Amniotic stem cell (primary cell): ENCODE measurements at regions not wholly inside any gene's neighbourhood (a gene's known extent, or its start where the extent isn't known, plus 50 kb on each side); places are given as distances from the start of the nearest gene placed in this dataset.
"Not testable (repeated sequence)": the region's sequence is repeated elsewhere in the genome, so short reads cannot be mapped to it uniquely, and the experiment has no call there.

Experiments used
- DNase-seq: peaks from one replicate; lab custom pipeline; 2025; lab: John Stamatoyannopoulos, UW

- DNase-seq: not testable (repeated sequence)
Observed at GRCh38 chr4:66928881-66929280, 616.4 kb downstream of the CENPC start.

DNA sequence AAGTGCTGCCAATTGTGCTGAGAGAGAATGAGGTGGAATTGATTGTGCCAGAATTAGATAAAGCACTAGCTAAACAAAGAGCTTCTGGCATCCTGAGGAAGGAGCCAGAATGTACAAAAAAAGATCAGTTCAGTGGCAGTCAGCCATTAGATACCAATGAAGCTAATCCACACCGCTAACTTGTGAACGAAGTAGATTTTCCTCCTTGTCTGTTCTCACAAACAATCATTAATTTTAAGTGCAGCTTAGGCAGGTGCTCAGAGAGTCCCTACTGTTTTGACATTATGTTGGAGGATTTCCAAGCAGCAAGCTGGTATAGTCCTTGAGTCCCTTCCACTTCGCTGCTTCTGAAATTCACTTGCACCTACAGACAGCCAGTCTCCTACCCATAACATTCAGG is 617.4 kb downstream of the CENPC start:
- DNase-seq: no peak

GRCh38 chr4:66926687-66927086 is 618.6 kb downstream of the CENPC start:
- DNase-seq: no peak

DNA sequence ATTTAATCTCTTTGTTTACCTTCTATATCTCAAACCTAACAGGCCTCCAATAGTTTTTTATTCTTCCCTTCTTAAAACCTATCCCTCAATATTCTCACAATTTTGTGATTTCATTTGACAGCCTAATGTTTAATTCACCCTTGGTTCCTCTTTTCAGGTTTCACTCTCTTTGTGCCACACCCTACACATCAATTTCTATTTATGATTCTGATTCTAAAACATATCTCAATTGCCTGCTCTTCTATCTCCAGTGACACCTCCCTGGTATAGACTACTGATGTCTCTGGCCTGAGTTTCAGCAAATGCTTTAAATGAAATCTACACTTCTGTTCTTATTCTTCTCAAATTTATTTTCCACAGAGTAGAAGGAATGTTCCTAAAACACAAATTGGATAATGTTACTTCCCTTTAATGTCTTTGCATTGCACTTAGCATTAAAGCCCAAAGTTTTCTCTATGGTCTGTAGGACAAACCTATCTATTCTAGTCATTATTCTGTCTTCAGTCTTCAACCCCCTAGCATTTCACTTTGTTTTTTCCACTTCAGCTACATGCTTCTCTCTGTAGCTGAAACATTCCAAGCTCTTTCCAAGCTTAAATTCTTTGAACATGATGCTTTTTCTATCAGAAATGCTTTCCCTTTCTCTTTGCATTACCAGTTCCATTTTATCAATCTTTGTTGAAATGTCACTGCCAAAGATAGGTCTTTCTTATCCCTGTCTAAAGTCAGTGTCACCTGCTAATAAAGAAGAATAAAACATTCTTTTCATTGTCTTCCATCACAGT is 622.0 kb downstream of the CENPC start:
- no peak for DNase-seq

DNA sequence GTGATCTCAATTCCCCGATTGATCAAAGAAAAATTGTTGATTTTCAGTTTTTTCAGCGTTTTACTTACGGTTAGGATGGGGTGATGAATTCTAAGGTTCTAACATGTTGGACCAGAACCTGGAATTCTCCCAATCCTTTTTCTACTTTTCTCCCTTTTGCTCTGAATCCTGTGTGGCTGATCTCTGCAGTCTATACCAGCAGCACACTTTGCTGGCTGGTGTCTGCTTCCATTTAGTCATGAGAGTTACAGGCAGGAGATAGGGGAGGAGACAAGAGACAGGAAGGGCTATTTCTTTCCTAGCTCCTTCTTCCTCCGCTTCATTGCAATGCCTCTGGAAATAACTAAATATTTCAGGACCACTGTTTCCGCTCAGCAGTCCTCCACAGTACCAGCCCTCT is 623.9 kb downstream of the CENPC start:
- no peak for DNase-seq

- DNase-seq: no peak
Observed at GRCh38 chr4:66920514-66920913, 624.8 kb downstream of the CENPC start.

DNA sequence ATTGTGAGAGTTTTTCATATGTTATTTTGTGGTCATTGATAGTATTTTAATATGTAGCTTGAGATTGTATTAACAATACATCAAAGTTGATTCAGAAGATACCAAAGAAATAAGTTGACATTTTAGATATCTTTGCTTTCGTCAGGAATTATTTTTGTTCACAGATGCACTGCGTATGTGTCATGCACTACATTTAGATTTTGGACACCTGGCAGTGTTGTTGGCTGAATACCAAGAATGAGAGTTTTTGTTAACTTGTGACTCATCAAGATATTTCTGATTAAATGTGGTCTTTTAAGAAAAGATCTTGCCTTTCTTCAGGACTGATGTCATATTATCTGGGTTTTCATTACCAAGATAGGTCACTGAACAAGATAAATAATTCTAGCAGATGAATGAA is 633.4 kb downstream of the CENPC start:
- no peak for DNase-seq

DNA sequence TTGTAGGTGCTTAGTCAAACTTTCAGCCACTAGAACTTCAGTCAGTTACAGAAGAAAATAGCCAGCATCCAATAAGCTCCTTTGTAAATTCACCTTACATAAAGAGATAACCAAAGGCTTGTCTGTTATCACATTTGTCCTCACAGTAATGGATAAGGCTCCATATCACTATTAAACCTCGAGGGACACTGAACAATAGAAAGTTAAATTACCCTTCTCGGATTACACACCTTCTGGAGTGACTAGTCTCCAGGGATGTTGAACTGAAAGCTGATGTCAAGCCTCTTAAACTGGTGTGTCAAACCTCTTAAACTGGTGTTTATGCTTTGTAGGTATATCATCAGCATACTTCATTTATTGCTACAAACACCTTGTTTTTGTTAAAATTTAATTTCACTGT is 639.0 kb downstream of the CENPC start:
- no peak for DNase-seq

DNA sequence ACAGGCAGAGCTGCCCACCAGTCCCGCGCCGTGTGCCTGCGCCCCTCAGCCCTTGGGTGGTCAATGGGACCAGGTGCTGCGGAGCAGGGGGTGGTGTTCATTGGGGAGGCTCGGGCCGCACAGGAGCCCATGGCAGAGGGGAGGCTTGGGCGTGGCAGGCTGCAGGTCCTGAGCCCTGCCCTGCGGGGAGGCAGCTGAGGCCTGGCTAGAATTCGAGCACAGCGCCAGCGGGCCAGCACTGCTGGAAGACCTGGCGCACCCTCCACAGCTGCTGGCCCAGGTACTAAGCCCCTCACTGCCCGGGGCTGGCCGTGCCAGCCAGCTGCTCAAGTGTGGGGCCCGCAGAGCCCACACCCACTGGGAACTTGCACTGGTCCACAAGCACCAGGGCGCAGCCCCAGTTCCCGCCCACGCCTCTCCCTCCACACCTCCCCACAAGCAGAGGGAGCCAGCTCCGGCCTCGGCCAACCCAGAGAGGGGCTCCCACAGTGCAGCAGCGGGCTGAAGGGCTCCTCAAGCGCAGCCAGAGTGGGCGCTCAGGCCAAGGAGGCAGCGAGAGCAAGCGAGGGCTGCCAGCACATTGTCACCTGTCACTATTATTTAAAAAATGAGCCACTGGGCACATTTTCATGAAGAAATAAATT is 645.8 kb downstream of the CENPC start:
- no peak for DNase-seq

- DNase-seq: no peak
Observed at GRCh38 chr4:66893807-66894206, 651.5 kb downstream of the CENPC start.

- no peak for DNase-seq
Observed at GRCh38 chr4:66887061-66887460, 658.2 kb downstream of the CENPC start.

DNA sequence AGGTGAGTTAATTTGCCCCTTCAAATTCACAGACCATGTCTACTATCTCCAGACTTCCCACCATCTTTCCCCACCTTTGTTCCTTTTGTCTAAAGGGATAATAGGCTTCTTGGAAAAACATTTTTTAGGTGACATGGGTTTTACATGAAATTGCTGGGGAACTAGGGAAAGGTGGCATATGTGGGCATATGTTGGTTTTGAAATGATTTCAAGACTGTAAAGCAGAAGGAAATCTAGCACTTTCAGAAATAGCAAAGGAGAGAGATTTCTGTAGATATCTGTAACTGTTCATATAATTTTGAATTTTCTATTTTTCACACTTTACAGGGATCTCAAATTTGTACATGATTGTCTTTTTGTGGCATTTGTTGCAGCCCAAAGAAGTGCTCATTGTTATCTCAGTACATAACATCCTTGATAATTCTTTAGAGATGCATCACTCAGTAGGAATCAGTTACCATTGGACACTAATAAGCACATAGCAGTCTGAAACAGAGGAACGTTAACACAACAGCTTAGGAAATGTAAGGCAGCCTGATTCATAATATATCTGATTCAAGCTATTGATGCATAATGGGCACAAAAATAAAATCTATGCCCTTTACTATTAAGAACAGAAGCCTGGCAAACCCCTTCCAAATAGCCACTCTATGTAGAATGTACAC is 659.7 kb downstream of the CENPC start:
- no peak for DNase-seq

- no peak for DNase-seq
Observed at GRCh38 chr4:66876946-66877345, 668.4 kb downstream of the CENPC start.

DNA sequence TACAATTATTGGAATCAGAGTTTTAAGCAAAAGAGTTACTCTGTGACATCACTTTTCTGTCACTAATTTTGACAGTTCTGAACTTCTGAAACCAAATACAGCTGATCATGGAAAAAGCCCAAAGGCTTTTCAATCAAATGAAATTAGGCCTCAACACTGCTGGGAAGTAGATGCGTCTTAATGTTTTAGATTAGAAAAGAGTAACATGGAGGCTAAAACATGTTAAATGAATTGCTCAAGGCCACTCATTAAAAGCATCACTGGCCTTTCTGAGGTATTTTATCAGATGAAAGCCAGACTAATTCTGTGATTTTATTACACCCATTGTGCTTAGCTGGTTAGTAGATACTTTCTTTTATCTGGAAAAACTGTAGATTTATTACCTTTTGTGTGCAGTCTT is 672.6 kb downstream of the CENPC start:
- no peak for DNase-seq

DNA sequence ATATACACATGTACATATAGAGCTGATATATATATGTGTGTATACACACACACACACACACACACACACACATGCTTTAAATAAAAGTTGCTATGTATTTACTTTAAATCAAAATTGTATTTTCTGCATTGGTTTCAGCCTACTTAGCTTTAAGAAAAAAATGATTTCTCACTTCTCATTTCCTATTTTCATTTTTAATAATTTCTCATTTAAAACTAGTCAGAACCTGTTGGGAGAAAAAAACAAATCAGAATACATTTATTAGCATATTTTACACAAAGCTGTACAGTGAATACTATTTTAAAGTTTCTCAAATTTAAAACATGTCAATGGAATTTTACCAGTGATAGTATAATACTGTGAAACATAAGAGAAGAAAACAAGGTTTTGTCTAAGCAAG is 681.8 kb downstream of the CENPC start:
- DNase-seq: no peak

- no peak for DNase-seq
Observed at GRCh38 chr4:66855956-66856355, 689.3 kb downstream of the CENPC start.

- DNase-seq: no peak
Observed at GRCh38 chr4:66853845-66854244, 691.5 kb downstream of the CENPC start.

GRCh38 chr4:66852843-66853242 is 692.5 kb downstream of the CENPC start:
- DNase-seq: no peak

DNA sequence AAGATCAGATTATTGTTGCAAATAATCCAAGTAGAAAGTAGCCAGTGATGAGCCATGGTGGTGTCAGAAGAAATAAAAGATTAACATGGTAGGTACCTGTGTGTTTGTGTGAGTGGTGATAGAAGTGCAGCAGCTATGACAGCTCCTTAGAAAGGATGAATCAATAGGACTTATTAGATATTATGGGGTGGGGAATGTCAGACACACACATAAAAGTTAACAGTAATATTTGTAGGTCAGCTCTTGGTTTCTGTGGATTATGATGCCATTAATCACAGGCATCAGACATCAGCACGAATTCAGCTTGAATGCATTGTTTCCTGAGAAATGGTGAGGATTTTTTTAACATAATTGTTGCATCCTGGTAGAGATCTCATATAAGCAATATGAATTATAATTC is 695.7 kb downstream of the CENPC start:
- no peak for DNase-seq

GRCh38 chr4:66842724-66843088 is 702.6 kb downstream of the CENPC start:
- DNase-seq: no peak

DNA sequence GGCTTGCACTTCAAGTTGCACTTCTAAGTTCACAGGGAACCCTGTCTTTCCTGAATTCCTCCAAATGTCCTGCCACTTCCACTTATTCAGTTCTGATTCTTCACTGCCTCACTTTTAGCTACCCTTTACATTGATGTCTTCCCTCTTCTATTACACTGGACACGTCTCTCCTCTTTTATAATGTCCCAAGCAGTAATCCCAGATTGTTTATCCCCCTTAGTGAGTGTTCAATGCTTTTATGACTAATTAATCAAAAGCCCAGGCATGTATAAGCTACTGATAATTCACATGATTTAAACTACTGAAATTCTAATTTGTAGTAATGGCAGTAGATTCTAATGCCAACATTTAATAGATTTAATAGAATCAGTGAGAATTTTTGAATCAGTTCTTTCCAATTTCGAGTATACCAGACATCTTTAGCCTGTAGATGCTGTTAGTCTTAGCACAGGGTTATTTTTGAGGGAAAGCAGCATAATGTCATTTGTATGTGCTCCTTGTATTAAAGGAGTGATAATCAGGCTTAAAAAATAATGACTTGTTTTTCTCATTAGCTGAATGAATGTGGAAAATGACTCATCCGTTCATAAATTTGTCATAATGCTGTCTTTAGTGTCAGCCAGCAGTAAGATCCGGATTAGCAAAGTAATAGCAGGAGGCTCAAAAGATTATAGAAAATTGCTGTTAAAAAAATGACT is 703.1 kb downstream of the CENPC start:
- no peak for DNase-seq

DNA sequence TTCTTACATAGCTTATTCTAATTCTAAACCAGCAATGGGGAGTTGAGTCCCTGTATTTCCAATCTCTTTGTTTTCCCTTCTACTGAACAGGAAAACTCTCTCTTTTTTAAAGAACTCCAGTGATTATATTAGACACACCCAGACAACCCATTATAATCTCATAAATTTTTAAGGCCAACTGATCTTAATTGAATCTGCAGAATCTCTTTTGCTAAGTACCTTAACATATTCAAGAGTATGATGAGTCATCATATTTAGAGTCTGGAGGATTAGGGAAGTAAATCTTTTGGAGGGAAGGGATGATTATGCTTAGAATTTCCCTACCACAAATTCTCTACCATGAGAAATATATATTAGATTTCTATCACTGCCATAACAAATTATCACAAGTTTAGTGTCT is 705.1 kb downstream of the CENPC start:
- DNase-seq: no peak
